ENCODE measurements at regions not wholly inside any gene's neighbourhood (a gene's known extent, or its start where the extent isn't known, plus 50 kb on each side); places are given as distances from the start of the nearest gene placed in this dataset.

DNA sequence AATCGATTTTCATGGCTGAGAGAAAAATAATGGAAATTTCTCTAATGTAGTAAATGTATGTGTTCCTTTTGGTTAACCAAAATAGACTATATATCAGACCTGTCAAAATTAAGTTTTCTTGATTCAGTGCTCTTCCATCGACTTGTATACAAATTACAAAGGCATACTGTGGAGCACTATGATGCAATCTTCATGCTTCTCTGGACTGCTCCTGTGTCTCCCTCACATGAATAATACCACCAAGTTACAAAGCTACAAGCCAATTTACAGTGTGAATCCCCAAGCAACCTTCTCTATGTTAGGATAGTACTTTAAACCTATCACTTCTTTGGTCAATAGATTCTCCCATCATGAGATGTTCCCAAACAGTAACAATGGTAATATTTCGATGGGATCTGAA is 577.9 kb downstream of the PPARGC1A start:
- Histone ChIP-seq H3K27me3 (ENCODE audit: insufficient read depth, low read length) (no peaks in the 10 kb centered on the region), H2BK12ac (ENCODE audit: insufficient read length, low read depth, low read length) (no peak overlapping the region), H4K8ac (replicated peaks; ENCODE audit: insufficient read length, low read depth, low read length) (no peak overlapping the region), H3K56ac (ENCODE audit: insufficient read length, low read depth, low read length) (no peak overlapping the region), H3K79me2 (ENCODE audit: insufficient read depth, low read length) (no peaks in the 10 kb centered on the region), H3K9me3 (ENCODE audit: control insufficient read depth, low read depth, low read length) (no peaks in the 10 kb centered on the region), H3T11ph (ENCODE audit: low read length) (no peak overlapping the region), H2AFZ (ENCODE audit: low read length) (no peak overlapping the region), H3K4ac (ENCODE audit: low read depth, low read length) (no peak overlapping the region), H3K9ac (ENCODE audit: extremely low read depth, insufficient read length, low read length) (no peak overlapping the region), H4K5ac (ENCODE audit: insufficient read length, low read depth, low read length) (no peak overlapping the region), H2BK15ac (ENCODE audit: low read depth, low read length) (no peak overlapping the region), H2AK5ac (ENCODE audit: insufficient read length, low read length) (no peak overlapping the region), H4K91ac (ENCODE audit: insufficient read length, low read depth, low read length) (no peak overlapping the region), H4K20me1 (ENCODE audit: control insufficient read depth, insufficient read depth, insufficient read length) (no peaks in the 10 kb centered on the region), H3K18ac (ENCODE audit: insufficient read length, low read depth, low read length) (no peak overlapping the region), H2BK5ac (ENCODE audit: insufficient read length, low read length) (no peak overlapping the region), H2BK20ac (ENCODE audit: low read depth, low read length, poor library complexity, severe bottlenecking) (no peak overlapping the region), H3K79me1 (ENCODE audit: insufficient read depth, low read depth, low read length, poor library complexity, severe bottlenecking) (no peaks in the 10 kb centered on the region), H3K23ac (ENCODE audit: insufficient read length, low read depth, low read length) (no peak overlapping the region), H2BK120ac (ENCODE audit: low read depth, low read length, poor library complexity, severe bottlenecking) (no peak overlapping the region), H3K4me2 (ENCODE audit: insufficient read depth, insufficient read length, low read length) (no peak overlapping the region), H3K27ac (ENCODE audit: insufficient read length, low read depth, low read length) (no peak overlapping the region), H3K14ac (ENCODE audit: insufficient read depth, low read length) (no peak overlapping the region), H3K4me1 (ENCODE audit: insufficient read depth, low read length) (no peaks in the 10 kb centered on the region), H3K23me2 (ENCODE audit: insufficient read length, low read depth, low read length, poor library complexity, severe bottlenecking) (no peaks in the 10 kb centered on the region)
- H3K4me3 Mint-ChIP-seq = no peak overlapping the region
- H3K4me1 Mint-ChIP-seq = no peaks in the 10 kb centered on the region
- DNase-seq = no peak
- H3K27me3 Mint-ChIP-seq (ENCODE audit: low read depth) = no peaks in the 10 kb centered on the region
- no peaks in the 10 kb centered on the region for H3K9me3 Mint-ChIP-seq
- TF ChIP-seq, protein P1, sequence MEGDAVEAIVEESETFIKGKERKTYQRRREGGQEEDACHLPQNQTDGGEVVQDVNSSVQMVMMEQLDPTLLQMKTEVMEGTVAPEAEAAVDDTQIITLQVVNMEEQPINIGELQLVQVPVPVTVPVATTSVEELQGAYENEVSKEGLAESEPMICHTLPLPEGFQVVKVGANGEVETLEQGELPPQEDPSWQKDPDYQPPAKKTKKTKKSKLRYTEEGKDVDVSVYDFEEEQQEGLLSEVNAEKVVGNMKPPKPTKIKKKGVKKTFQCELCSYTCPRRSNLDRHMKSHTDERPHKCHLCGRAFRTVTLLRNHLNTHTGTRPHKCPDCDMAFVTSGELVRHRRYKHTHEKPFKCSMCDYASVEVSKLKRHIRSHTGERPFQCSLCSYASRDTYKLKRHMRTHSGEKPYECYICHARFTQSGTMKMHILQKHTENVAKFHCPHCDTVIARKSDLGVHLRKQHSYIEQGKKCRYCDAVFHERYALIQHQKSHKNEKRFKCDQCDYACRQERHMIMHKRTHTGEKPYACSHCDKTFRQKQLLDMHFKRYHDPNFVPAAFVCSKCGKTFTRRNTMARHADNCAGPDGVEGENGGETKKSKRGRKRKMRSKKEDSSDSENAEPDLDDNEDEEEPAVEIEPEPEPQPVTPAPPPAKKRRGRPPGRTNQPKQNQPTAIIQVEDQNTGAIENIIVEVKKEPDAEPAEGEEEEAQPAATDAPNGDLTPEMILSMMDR (conservative IDR thresholded peaks at IDR 0.05) = no peak
- no CpG with 5 or more reads among the region's 3 CpGs for WGBS (ENCODE audit: extremely low coverage, insufficient read length, low lambda C conversion rate)
- H3K36me3 Mint-ChIP-seq (ENCODE audit: insufficient read depth in 1 of 3, low read depth in 3 of 3) = no peaks in the 10 kb centered on the region
- no peak overlapping the region for H3K27ac Mint-ChIP-seq
